ENCODE measurements at regions not wholly inside any gene's neighbourhood (a gene's known extent, or its start where the extent isn't known, plus 50 kb on each side); places are given as distances from the start of the nearest gene placed in this dataset.

GRCh38 chr18:55642191-55642590, 54.2 kb upstream of the TCF4 start:
- FAIRE-seq: no peak

GRCh38 chr18:55641486-55641885, 53.5 kb upstream of the TCF4 start:
- no peak for FAIRE-seq
- no peak for DNase-seq (ENCODE audit: low read depth)

More at GRCh38 chr18:55642191-55642590, 54.2 kb upstream of the TCF4 start:
- Histone ChIP-seq H3K4me3 (ENCODE audit: low read depth, low read length) (no peak overlapping the region), H3K27me3 (ENCODE audit: control insufficient read depth, insufficient read depth, low read length) (no peaks in the 10 kb centered on the region), H3K36me3 (ENCODE audit: control insufficient read depth, insufficient read depth, low read length) (no peaks in the 10 kb centered on the region)
- TF ChIP-seq CTCF (IDR thresholded peaks at IDR 0.05; ENCODE audit: insufficient read depth, low read length, severe bottlenecking): no peak
- DNase-seq (ENCODE audit: low read depth): no peak

More at GRCh38 chr18:55641486-55641885, 53.5 kb upstream of the TCF4 start:
- no peak overlapping the region for H3K4me3 ChIP-seq (ENCODE audit: low read depth, low read length)
- H3K27me3 ChIP-seq (ENCODE audit: control insufficient read depth, insufficient read depth, low read length): no peaks in the 10 kb centered on the region
- TF ChIP-seq CTCF (IDR thresholded peaks at IDR 0.05; ENCODE audit: insufficient read depth, low read length, severe bottlenecking): no peak
- no peaks in the 10 kb centered on the region for H3K36me3 ChIP-seq (ENCODE audit: control insufficient read depth, insufficient read depth, low read length)

All from bronchial epithelial cell (primary cell).